Glutamatergic neuron (in vitro differentiated cells): ENCODE measurements at regions not wholly inside any gene's neighbourhood (a gene's known extent, or its start where the extent isn't known, plus 50 kb on each side); places are given as distances from the start of the nearest gene placed in this dataset.

Experiments used
- DNase-seq: peaks from one replicate; pipeline ENCODE4 v3.0.0; 2022
- H3K27ac Mint-ChIP-seq: one replicate; pipeline ENCODE4 v1.8.0; 2020; ENCODE audit warnings: mild to moderate bottlenecking, mixed read lengths, inconsistent platforms; ENCODE audit not compliant: unreplicated experiment
- H3K27me3 Mint-ChIP-seq: one replicate; pipeline ENCODE4 v1.8.0; 2020; ENCODE audit warnings: mild to moderate bottlenecking, moderate library complexity, mixed read lengths, inconsistent platforms; ENCODE audit not compliant: unreplicated experiment
- H3K36me3 Mint-ChIP-seq: one replicate; pipeline ENCODE4 v1.8.0; 2020; ENCODE audit warnings: mild to moderate bottlenecking, mixed read lengths, inconsistent platforms; ENCODE audit not compliant: unreplicated experiment
- H3K4me1 Mint-ChIP-seq: one replicate; pipeline ENCODE4 v1.8.0; 2020; ENCODE audit warnings: mild to moderate bottlenecking, low read depth, mixed read lengths, inconsistent platforms; ENCODE audit not compliant: unreplicated experiment
- H3K4me3 Mint-ChIP-seq: one replicate; pipeline ENCODE4 v1.8.0; 2020; ENCODE audit warnings: mild to moderate bottlenecking, mixed read lengths, inconsistent platforms; ENCODE audit not compliant: unreplicated experiment
- H3K9me3 Mint-ChIP-seq: one replicate; pipeline ENCODE4 v1.8.0; 2020; ENCODE audit warnings: mild to moderate bottlenecking, moderate library complexity, mixed read lengths, inconsistent platforms; ENCODE audit not compliant: unreplicated experiment
- CTCF ChIP-seq: fragments of 200-600 bp; sonication (generic); IDR thresholded peaks from one replicate; pipeline ENCODE4 v1.5.0; 2021; ENCODE audit not compliant: partially characterized antibody, unreplicated experiment

- H3K9me3 Mint-ChIP-seq: no peaks in the 10 kb centered on the region
- TF ChIP-seq CTCF: no peak
- no peaks in the 10 kb centered on the region for H3K27me3 Mint-ChIP-seq
- no peak overlapping the region for H3K4me3 Mint-ChIP-seq
- H3K4me1 Mint-ChIP-seq: no peaks in the 10 kb centered on the region
- no peak for DNase-seq
- no peak overlapping the region for H3K27ac Mint-ChIP-seq
- no peaks in the 10 kb centered on the region for H3K36me3 Mint-ChIP-seq
Measured at GRCh38 chr1:177444997-177445746, 274.4 kb downstream of the BRINP2 start.

- Mint-ChIP-seq H3K4me1 (no peaks in the 10 kb centered on the region), H3K27me3 (no peaks in the 10 kb centered on the region), H3K4me3 (no peak overlapping the region), H3K9me3 (no peaks in the 10 kb centered on the region), H3K27ac (no peak overlapping the region), H3K36me3 (no peaks in the 10 kb centered on the region)
- DNase-seq: no peak
- no peak for TF ChIP-seq CTCF
Measured at GRCh38 chr1:177443003-177443402, 272.2 kb downstream of the BRINP2 start.

- H3K4me3 Mint-ChIP-seq: no peak overlapping the region
- H3K27me3 Mint-ChIP-seq: no peaks in the 10 kb centered on the region
- no peak overlapping the region for H3K27ac Mint-ChIP-seq
- no peaks in the 10 kb centered on the region for H3K36me3 Mint-ChIP-seq
- no peak for TF ChIP-seq CTCF
- DNase-seq: no peak
- H3K9me3 Mint-ChIP-seq: no peaks in the 10 kb centered on the region
- H3K4me1 Mint-ChIP-seq: no peaks in the 10 kb centered on the region
Measured at GRCh38 chr1:177442584-177442983, 271.8 kb downstream of the BRINP2 start.

- Mint-ChIP-seq H3K4me1 (no peaks in the 10 kb centered on the region), H3K9me3 (no peaks in the 10 kb centered on the region), H3K27me3 (no peaks in the 10 kb centered on the region), H3K27ac (no peak overlapping the region), H3K4me3 (no peak overlapping the region), H3K36me3 (no peaks in the 10 kb centered on the region)
- TF ChIP-seq CTCF: no peak
- no peak for DNase-seq
Measured at GRCh38 chr1:177441281-177441680, 270.5 kb downstream of the BRINP2 start.

GRCh38 chr1:177440821-177441220, 270.1 kb downstream of the BRINP2 start:
- no peaks in the 10 kb centered on the region for H3K9me3 Mint-ChIP-seq
- no peak for DNase-seq
- no peak for TF ChIP-seq CTCF
- no peak overlapping the region for H3K4me3 Mint-ChIP-seq
- H3K27me3 Mint-ChIP-seq: no peaks in the 10 kb centered on the region
- H3K36me3 Mint-ChIP-seq: no peaks in the 10 kb centered on the region
- no peaks in the 10 kb centered on the region for H3K4me1 Mint-ChIP-seq
- H3K27ac Mint-ChIP-seq: no peak overlapping the region
